Myocyte (in vitro differentiated cells): ENCODE measurements at regions not wholly inside any gene's neighbourhood (a gene's known extent, or its start where the extent isn't known, plus 50 kb on each side); places are given as distances from the start of the nearest gene placed in this dataset.
"Not testable (repeated sequence)": the region's sequence is repeated elsewhere in the genome, so short reads cannot be mapped to it uniquely, and the experiment has no call there.

ENCODE experiments used
- DNase-seq: peaks from one replicate; pipeline ENCODE4 v3.0.0-alpha.2; 2012; ENCODE audit warnings: low read depth

DNA sequence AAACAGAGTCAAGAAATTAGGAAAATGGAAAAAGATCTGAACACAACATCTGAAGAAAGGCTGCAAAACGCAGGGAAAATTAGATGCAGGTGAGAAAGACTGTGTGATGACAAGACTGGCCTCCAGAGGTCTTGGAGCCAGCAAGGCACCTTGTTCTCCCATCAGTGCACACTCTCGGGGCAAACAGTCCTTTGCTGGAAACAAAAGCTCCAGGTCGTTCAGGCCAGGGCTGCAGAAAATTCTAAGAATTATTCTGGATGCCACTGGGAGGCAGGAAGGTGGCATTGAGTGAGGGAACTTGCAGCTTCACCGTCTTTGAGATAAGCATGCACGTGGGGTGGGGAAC, 219.9 kb upstream of the SSTR4 start:
- no peak for DNase-seq

DNA sequence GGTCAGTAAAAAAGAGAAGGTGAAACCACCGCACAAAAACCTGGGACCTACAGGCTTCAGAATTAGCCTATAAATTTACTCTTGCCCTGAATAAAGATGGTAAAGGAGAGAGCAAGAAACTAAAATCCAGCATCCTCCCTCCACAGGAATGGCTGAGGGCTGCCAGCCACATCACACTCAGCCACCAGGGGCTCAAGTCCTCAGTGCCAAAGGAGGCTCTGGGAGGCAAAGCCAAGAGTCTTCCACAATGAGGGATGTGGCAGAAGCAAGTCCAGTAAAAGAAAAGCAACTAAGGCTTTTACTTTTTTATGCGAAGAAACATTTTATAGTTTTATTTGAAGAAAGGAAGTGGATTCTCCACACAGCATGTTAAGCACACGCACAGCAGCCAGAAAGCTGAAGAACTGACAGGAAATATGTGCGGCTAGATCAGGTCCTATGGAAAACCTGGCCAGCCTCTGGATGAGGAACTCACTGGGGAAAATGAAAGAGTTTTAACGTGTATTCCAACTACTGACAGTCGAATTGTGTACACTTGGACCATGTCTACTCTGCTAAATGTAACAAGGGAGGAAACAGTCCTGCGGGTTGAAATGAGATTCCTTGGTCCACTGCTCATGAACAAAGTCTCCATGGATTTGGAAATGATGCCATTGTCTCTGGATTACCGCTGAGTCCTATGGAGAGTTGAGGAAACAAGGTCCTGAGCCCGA, 219.4 kb upstream of the SSTR4 start:
- DNase-seq = no peak

DNA sequence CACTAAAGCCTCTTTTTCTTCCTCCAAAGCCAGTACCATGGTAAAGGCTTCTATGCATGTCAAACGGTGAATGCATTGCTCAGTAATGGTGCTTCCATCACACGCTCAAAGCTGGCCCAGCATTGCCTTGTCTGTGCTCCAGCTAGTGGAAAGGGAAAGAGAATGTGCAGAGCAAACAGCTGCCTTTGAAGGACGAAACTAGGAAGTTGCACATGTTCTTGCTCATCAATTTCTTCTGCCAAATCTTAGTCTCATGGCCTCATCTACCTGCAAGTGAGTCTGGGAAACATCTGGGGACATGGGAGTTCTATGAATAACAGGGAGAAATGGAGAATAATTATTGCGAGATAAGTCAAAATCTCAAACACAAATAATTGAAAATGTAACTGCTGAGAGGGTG, 216.5 kb upstream of the SSTR4 start:
- no peak for DNase-seq

DNA sequence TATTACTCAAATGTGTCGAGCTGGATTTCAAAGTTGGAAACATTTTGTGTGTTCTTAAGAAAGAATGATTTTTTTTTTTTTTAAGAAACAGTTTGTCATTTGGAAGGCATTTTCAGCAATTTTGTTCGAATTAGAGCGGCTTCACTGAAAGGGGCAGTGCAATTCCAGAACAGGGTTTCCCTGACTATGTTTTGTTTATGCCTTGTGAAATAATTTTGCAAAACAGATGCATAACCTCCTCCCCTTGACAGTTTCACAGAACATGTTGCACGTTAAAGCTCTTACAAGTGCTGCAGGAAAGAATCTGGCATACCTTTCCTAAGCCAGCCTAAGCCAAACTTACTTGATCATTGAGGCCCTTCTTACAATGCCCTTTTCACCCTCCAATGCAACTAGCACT, 216.0 kb upstream of the SSTR4 start:
- no peak for DNase-seq

DNA sequence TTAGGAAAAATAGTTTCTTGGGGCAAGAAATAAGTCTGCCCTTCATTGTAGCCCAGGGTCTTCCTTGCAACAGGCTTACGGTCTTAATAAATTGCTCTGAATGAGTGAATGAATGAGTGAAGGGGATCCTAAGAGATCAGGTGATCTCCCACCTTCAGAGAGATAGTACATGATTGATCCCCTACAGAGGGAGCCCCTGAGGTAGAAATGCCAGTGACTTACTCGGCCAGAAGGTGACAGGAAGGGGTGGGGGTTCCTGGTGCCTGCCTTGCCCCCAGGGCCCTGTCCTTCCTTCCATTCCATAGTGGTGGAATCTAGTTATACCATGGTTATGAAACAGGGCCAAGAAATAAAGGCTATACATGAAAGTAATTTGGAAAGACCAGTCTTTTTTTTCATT, 215.3 kb upstream of the SSTR4 start:
- DNase-seq = no peak

DNA sequence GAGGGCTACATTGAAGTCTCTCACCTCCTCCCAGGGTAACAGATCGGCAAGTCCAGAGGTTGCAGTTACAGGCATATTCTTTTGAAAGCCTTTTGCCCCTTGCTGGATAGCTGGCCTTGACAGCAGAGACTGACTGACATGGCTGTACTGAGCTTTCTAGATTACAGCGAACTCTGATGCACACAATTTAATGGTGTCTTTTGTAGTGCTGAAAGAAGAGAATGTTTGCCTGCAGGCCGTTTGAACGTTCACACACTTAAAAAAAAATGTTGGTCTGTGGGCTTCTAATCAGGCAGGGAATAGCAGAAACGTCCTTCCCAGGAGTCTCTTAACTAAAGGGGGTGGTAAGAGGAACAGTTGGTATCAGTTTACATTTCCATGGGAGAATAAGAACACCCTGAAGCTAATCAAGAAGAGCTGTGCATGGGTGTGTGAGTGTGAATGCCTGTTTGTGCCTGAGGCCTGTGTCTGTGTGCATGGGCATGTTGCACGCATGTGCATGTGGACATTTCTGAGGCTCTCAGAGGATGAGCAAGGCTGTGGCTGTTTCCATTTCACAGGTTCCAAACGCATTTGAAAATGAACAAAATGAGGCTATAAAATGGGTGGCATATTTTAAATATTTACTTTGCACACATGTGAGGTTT, 213.9 kb upstream of the SSTR4 start:
- no peak for DNase-seq

DNA sequence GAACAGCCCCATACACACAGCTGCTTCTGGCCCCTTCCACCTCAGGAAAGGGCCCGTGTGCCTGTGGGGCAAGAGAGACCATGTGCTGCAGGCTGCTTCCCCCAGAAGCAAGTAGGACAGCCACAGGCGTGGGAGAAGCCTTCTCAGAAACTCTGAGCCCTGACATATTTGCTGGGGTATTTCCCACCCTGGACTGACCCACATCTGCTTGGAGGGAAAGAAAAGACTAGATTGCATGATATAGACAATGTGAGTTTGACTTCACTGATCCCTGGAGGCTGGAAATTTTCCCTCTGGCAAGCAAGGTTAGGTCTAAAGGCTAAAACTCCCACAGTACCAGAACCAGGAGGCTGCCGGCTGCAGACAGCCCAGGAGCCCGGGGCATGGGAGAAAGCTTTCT, 213.3 kb upstream of the SSTR4 start:
- no peak for DNase-seq

DNA sequence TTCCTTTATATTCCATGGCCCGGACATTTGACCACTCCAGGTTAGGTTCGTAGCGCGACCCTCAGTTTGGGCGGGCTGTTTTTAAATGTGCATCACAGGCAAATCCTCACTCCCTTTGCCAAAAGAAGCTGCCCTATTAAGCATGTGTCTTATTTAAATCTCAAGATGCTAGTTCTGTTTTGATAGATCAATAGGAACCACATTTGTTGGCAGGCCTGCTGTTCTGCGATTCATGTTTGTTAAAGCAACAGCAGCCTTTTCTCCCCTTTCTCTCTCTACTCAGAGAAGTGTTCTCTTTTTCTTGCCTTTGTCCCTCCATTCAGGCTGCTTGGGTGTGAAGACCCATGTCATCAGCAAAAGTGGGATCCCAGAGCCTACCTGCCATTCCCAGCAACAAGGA, 212.0 kb upstream of the SSTR4 start:
- DNase-seq = no peak

DNA sequence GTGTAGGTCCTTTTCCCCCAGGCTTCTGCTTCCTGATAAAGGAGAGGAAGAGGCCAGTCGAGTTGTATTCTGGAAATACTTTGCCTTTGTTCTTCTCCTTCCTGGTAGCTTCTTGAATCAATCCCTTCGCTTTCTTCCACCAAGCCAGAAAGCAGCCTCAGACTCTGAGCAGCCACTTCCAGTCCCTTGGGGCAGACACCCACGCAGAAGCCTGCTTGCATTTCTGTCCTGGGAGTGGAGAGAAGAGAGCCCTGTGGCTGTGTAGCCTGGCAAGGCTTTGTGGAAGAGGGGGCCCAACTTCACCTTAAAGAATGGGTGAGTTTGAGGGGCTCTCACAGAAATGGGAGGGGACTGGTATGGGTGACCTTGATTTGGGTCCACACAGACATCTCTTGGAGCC, 211.0 kb upstream of the SSTR4 start:
- no peak for DNase-seq

DNA sequence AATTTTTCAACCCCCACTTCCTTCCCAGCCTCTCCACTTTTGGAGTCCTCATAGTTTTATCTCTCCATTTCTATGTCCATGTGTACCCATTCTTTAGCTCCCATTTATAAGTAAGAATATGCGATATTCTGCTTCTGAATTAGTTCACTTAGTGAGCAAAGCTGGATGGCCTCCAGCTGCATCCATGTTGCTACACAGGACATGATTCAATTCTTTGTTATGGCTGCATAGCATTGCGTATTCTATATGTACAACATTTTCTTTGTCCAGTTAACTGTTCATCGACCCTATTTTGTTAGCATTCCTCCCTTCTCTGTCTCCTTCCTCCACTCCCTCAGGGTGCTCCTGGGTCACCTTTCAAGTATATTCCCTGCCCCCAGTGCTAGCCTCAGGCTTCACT, 210.0 kb upstream of the SSTR4 start:
- DNase-seq = no peak

DNA sequence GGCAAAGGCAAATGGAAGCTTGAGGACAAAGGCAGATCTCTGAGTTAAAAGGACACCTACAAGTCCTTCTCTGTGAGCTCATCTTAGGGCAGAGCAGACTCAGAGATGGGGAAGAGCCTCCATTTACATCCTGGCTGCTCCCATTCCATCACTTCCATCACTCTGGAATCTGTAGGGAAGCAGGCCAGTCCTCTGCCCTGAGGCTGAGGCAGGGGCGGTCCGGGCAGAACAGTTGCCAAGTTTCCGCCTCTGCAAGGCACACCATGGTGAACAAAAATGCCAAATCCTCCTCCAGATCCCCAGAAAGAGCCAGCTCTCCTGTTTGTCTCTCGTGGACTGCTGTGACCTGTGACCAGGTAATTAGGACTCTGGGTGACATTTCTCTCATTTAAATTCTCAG, 209.6 kb upstream of the SSTR4 start:
- no peak for DNase-seq

DNA sequence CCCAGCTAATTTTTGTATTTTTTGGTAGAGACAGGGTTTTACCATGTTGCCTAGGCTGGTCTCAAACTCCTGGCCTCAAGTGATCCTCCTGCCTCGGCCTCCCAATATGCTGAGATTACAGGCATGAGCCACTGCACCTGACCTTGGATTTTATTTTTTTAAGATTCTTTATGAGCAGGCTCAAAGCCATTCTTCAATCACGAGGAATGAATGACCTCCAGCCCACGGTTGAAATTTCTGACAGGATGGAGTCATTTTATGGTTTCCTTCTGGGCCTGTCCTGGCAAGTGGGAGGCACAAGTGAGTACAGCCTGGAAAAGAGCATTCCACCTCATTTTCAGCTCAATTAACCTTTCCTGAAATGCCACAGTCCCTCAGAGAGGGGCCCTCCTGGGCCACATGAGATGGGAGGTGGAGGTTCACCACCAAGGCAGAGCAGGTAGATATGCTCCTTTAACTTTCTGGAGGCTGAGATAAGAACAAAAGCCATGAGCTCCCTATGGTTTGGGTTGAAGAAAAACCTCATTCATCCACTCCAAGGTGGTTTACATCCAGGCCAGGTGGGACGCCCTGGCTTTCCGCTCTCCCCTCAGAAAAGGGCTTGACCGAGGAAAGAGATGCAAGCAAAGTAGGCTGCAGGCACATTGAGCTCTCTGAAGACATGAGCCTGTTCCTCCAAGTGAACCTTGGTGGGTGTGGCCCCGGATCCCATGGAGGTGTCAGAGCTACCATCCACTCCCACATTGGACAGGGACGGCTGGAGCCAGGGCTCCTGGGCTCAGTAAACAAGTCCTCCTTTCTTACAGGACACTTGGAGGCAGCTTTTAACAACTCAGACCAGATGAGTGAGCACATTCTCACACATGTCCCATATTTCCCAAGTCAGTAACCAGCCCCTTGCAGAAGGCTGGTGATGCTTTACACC, 208.5 kb upstream of the SSTR4 start:
- no peak for DNase-seq

DNA sequence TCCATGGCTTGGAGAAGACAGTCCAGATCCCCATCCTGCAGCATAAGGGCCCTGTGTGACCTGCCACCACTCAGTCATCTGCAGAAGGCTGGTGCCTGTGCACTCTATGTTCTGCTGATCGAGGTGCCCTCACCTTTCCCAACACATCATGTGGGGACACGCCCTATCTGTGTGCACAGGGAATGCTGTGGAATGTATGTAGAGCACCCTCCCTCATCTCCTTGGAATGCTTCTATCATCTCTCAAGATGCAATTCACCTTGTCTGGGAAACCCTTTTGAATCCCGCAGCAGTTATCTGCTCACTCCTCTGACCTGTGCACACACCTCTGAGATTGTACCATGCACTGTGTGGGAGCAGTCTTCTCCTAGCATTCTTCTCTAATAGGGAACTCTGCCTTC, 207.2 kb upstream of the SSTR4 start:
- no peak for DNase-seq

DNA sequence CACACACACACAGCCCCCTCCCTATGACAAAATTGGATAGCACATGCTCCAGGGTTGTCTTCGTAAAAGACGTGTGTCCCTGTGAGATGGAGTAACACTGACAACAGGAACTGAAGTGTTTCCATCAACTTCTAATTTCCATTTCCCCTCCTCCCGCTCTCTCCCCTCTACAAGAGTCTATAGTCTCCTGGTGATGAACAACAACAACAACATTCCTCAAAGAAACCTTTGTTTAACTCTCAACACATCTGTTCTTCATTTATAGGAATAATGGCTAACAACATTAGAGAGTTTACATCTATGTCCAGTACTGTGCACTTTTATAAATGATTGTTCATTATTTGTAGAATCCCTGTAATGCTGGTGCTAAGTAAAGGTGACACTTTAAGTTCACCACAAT, 205.8 kb upstream of the SSTR4 start:
- no peak for DNase-seq

DNA sequence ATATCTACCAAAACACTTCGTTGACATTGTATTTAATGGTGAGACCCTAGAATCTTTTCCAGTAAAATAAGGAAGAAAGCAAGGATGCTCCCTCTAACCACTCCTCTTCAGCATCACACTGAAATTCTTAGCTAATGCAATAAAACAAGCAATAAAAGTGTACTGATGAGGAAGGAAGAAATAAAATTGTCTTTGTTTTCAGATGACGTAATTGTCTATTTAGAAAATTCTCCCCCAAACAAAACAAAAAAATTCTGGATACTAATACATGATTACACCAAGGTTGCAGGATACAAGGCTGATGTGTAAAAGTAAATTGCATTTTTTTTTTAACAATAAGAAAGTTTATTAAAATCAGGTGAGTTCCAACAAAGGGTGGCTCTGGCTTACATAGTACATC, 205.0 kb upstream of the SSTR4 start:
- no peak for DNase-seq

DNA sequence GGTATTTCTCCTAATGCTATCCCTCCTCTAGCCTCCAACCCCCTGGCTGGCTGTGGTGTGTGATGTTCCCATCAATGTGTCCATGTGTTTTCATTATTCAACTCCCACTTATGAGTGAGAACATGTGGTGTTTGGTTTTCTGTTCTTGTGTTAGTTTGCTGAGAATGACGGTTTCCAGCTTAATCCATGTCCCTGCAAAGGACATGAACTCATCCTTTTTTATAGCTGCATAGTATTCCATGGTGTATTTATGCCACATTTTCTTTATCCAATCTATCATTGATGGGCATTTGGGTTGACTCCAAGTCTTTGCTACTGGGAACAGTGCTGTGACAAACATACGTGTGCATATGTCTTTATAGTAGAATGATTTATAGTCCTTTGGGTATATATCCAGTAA, 204.4 kb upstream of the SSTR4 start:
- not testable (repeated sequence) for DNase-seq

DNA sequence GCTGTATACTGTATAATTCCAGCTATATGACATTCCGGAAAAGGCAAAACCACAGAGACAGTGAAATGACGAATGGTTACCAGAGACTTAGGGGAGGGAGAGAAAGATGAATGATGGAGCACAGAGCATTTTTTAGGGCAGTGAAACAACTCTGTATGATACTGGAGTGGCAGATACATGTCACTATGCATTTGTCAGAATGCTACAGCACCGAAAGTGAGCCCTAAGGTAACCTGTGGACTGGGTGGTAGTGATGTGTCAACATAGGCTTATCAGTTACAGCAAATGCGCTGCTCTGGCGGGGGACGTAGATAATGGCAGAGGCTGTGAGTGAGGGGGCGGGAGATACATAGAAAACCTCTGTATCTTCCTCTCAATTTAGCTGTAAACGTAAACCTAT, 201.3 kb upstream of the SSTR4 start:
- DNase-seq = no peak

DNA sequence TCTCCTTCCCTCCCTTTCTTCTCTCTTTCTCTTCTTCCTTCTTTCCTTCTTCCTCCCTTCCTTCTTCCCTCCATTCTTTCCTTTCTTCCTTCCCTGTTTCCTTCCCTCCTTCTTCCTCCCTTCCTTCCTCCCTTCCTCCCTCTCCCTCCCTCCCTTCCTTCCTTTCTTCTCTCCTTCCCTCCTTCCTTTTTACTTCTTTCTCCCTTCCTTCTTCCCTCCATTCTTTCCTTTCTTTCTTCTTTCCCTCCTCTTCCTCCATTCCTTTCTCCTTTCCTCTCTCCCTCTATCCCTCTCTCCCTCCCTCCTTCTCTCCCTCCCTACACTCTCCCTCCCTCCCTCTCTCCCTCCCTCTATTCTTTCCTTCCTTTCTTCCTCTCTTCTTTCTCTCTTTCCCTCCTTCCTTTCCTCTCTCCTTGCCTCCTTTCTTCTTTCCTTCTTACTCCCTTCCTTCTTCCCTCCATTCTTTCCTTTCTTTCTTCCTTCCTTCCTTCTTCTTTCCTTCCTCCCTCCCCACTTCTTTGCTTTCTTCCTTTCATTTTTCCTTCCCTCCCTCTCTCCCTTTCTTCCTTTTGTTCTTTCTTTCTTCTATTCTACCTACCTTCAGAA, 200.4 kb upstream of the SSTR4 start:
- no peak for DNase-seq

DNA sequence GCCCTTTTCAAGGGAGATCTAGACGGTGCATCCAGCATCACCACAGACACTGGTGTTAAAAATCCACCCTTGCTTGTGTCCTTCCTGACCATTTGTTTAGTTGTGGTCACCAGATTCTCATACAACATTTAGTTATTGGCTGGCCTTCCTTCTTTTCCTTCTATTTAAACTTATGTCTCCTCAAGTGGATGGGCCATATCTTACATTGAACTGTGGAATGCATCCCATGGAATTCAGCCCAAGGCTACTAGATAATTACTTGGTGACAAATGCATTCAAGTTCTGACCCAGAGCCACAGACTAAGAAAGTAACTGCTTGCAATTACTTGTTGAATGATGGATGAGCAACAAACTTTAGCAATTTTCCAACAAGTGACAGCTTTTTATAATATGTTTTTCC, 198.9 kb upstream of the SSTR4 start:
- peak; percentile 51 for DNase-seq

DNA sequence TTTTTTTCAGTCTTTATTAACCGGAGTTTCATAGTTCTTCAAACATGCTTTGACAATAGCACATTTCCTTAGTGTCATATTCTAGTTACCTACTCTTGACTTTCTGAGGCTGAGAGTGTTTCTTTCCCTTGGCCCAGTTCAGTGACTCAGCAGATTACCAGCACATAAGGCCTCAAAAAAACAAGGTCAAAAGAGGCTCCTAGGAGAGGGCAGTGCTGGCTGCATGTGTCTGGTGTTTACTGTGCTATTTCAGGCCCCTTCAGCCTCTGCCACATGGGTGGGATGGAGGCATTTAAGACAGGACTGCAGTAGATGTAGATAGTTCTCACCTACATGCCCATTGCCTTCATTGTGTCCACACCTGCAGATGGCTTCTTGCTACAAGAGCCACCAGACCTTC, 198.2 kb upstream of the SSTR4 start:
- peak; percentile 58 for DNase-seq

DNA sequence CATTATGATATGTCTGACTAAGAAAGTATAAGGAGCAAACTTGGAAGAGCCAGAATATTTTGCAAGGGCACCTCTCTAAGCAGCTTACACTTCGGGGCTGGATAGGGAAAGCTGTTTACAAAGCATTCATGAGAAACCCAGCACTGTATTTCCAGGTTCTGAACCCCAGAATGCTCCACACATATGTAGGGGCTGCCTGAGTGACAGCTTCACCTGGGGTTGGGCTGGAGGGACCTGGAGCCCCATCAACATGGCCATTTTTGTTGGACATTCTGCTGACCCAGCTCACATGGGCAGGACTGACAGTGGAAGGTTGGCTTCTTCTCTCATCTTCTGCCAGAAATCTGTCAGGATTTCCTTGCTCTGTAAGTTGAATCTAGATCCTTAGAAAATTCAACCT, 197.1 kb upstream of the SSTR4 start:
- DNase-seq = no peak

DNA sequence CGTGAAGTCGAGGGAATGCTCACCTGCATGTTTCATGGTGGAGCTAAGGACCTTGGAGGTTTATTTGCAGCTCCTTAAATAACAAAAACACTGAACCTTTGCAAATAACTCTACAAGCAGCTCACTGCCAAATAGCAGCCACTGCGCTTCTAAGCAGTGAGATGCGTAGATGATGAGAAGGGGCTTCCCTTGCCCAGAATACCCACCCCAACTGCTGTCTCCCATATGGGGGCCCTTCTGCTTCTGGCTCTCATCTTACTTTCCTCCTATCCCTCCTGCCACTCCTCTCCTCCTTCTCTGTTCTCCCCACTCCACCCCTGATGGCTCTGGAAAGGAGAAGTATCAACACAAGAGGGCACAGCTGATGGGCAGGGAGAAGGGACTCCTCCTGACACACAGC, 193.3 kb upstream of the SSTR4 start:
- DNase-seq = no peak
